SK-N-MC (cell line): ENCODE measurements at regions not wholly inside any gene's neighbourhood (a gene's known extent, or its start where the extent isn't known, plus 50 kb on each side); places are given as distances from the start of the nearest gene placed in this dataset.

Experiments
- DNase-seq: peaks from one replicate; pipeline ENCODE4 v3.0.0-alpha.2; 2011; ENCODE audit warnings: low read depth, low spot score
- H3K27ac ChIP-seq: fragments of 200-600 bp; sonication (generic); 2 replicates; pipeline ENCODE4 v1.5.1; 2016; ENCODE audit warnings: mixed run types
- H3K36me3 ChIP-seq: fragments of 200-600 bp; sonication (generic); 2 replicates; pipeline ENCODE4 v1.6.1; 2017; ENCODE audit warnings: antibody characterized with exemption, low read length, mixed read lengths; ENCODE audit not compliant: insufficient read depth
- H3K4me3 ChIP-seq: fragments of 200-600 bp; sonication (generic); 2 replicates; pipeline ENCODE4 v1.5.1; 2016
- H3K9ac ChIP-seq: fragments of 200-600 bp; sonication (generic); 2 replicates; pipeline ENCODE4 v1.8.0; 2017; ENCODE audit warnings: mixed run types, mixed read lengths; ENCODE audit not compliant: insufficient read length
- H3K9me3 ChIP-seq: fragments of 200-600 bp; sonication (generic); 2 replicates; pipeline ENCODE4 v1.6.1; 2017; ENCODE audit warnings: low read depth, mild to moderate bottlenecking, antibody characterized with exemption, low read length, moderate library complexity, mixed read lengths
- EZH2 ChIP-seq: fragments of 200-600 bp; sonication (generic); IDR thresholded peaks from one replicate; pipeline ENCODE4 v1.6.1; 2017; ENCODE audit warnings: antibody characterized with exemption
- FOXP2 ChIP-seq: optimal IDR thresholded peaks from 2 replicates; pipeline ENCODE3; 2011; ENCODE audit warnings: mild to moderate bottlenecking, moderate library complexity; ENCODE audit not compliant: insufficient read depth; ENCODE audit errors: extremely low read length, control extremely low read depth
- POLR2AphosphoS5 ChIP-seq: IDR thresholded peaks from 2 replicates; pipeline ENCODE4 v1.6.1; 2012; ENCODE audit warnings: mild to moderate bottlenecking, low read depth, low read length, borderline replicate concordance

DNA sequence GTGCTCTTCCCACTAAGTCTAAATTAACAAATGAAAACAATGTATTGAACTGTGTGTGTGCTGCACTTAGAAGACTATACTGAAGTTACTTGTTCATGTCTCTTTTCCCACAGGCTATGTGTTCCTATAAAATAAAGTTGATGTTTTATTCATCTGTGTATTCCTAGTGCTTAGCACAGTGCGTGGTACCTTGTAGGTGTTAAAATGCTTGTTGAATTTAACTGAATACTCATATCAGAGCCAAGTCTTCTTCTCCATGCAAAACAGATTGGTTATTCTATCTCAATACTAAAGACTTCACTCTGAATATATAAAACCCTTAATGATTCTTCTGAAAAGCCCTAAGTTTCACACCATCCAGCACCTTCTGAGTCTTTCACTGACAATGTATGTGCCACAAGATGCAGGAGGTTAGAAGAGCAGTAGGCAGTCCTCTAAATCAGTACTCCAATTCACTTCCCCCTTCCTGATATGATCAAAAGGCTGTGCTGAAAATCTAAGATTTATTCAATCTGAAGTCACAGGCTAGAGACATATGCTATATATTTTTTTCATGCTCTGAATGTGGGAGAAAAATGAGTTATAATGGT, 231.7 kb upstream of the CCDC150 start:
- Histone ChIP-seq H3K36me3 (no peaks in the 10 kb centered on the region), H3K4me3 (no peak overlapping the region), H3K9me3 (no peaks in the 10 kb centered on the region), H3K27ac (no peak overlapping the region), H3K9ac (no peak overlapping the region)
- no peak for DNase-seq
- no peak for TF ChIP-seq FOXP2
- TF ChIP-seq POLR2AphosphoS5: no peak
- no peak for TF ChIP-seq EZH2

GRCh38 chr2:196409376-196409775, 230.1 kb upstream of the CCDC150 start:
- TF ChIP-seq FOXP2: no peak
- TF ChIP-seq EZH2: no peak
- TF ChIP-seq POLR2AphosphoS5: no peak
- DNase-seq: no peak
- Histone ChIP-seq H3K27ac (no peak overlapping the region), H3K9me3 (no peaks in the 10 kb centered on the region), H3K9ac (no peak overlapping the region), H3K36me3 (no peaks in the 10 kb centered on the region), H3K4me3 (no peak overlapping the region)

GRCh38 chr2:196410008-196410407, 229.5 kb upstream of the CCDC150 start:
- no peak for DNase-seq
- no peaks in the 10 kb centered on the region for H3K36me3 ChIP-seq
- H3K4me3 ChIP-seq: no peak overlapping the region
- H3K9me3 ChIP-seq: no peaks in the 10 kb centered on the region
- TF ChIP-seq EZH2 (no peak), POLR2AphosphoS5 (no peak), FOXP2 (no peak)
- H3K27ac ChIP-seq: no peak overlapping the region
- H3K9ac ChIP-seq: no peak overlapping the region

GRCh38 chr2:196413821-196414274, 225.7 kb upstream of the CCDC150 start:
- no peak overlapping the region for H3K4me3 ChIP-seq
- TF ChIP-seq FOXP2 (no peak), EZH2 (no peak), POLR2AphosphoS5 (no peak)
- H3K9me3 ChIP-seq: no peaks in the 10 kb centered on the region
- no peaks in the 10 kb centered on the region for H3K36me3 ChIP-seq
- no peak overlapping the region for H3K27ac ChIP-seq
- H3K9ac ChIP-seq: no peak overlapping the region
- DNase-seq: no peak

DNA sequence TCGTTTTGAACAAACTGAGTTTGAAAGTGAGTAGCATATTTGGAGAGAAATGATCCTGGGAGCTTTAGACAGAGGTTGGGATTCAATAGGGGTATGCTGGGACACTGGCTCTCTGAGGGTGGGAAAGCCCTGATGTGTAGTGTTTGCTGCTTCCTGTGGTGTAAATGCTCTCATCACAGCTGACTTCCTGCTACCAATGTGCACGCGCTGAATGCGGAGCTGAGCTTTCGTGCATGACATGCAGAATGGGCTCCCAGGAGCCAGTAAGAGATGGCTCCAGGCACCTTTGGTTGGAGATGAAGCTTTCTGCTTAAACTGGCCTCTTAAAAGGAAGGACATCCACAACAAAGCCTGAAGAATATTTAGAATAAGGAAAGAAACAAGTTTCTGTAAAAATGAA, 224.1 kb upstream of the CCDC150 start:
- no peaks in the 10 kb centered on the region for H3K36me3 ChIP-seq

GRCh38 chr2:196420143-196420542, 219.4 kb upstream of the CCDC150 start:
- TF ChIP-seq FOXP2 (no peak), POLR2AphosphoS5 (no peak), EZH2 (no peak)
- no peak overlapping the region for H3K27ac ChIP-seq
- no peak overlapping the region for H3K9ac ChIP-seq
- no peaks in the 10 kb centered on the region for H3K9me3 ChIP-seq
- no peaks in the 10 kb centered on the region for H3K36me3 ChIP-seq
- no peak overlapping the region for H3K4me3 ChIP-seq
- no peak for DNase-seq

More for the DNA sequence above, 224.1 kb upstream of the CCDC150 start:
- H3K4me3 ChIP-seq: no peak overlapping the region
- TF ChIP-seq EZH2 (no peak), POLR2AphosphoS5 (no peak), FOXP2 (no peak)
- no peak for DNase-seq
- no peak overlapping the region for H3K27ac ChIP-seq
- no peaks in the 10 kb centered on the region for H3K9me3 ChIP-seq
- H3K9ac ChIP-seq: no peak overlapping the region

- H3K9me3 ChIP-seq: no peaks in the 10 kb centered on the region
- TF ChIP-seq EZH2 (no peak), POLR2AphosphoS5 (no peak), FOXP2 (no peak)
- DNase-seq: no peak
Observed at GRCh38 chr2:196421880-196422279, 217.6 kb upstream of the CCDC150 start.

DNA sequence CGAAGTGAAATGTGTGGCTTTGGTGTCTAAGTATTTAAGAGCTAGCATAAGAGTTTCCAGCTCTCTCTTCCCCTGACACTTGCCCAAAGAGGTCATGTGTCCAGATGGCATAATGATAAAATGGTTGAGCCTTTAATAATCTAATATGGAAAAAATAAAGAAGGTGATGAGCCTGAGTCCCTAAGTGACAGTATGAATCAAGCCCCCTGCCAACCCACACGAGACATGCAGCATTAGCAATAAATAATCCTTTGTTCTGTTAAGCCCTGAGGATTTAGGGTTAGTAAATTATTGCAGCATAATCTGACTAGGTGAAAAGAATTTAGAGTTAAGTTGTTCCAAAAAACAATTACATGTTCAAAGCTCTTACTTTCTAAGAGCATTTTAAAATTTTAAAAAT, 217.2 kb upstream of the CCDC150 start:
- H3K9ac ChIP-seq: no peak overlapping the region
- no peaks in the 10 kb centered on the region for H3K36me3 ChIP-seq
- TF ChIP-seq FOXP2 (no peak), EZH2 (no peak), POLR2AphosphoS5 (no peak)
- no peak overlapping the region for H3K27ac ChIP-seq
- no peak overlapping the region for H3K4me3 ChIP-seq
- no peaks in the 10 kb centered on the region for H3K9me3 ChIP-seq
- no peak for DNase-seq

More at GRCh38 chr2:196421880-196422279, 217.6 kb upstream of the CCDC150 start:
- no peak overlapping the region for H3K27ac ChIP-seq
- no peak overlapping the region for H3K4me3 ChIP-seq
- no peaks in the 10 kb centered on the region for H3K36me3 ChIP-seq
- no peak overlapping the region for H3K9ac ChIP-seq

- Histone ChIP-seq H3K4me3 (no peak overlapping the region), H3K9me3 (no peaks in the 10 kb centered on the region), H3K9ac (no peak overlapping the region), H3K36me3 (no peaks in the 10 kb centered on the region), H3K27ac (no peak overlapping the region)
- DNase-seq: no peak
- TF ChIP-seq EZH2: no peak
- no peak for TF ChIP-seq POLR2AphosphoS5
- no peak for TF ChIP-seq FOXP2
Observed at GRCh38 chr2:196426122-196426521, 213.4 kb upstream of the CCDC150 start.
